Epithelial cell of esophagus (primary cell): ENCODE measurements at regions not wholly inside any gene's neighbourhood (a gene's known extent, or its start where the extent isn't known, plus 50 kb on each side); places are given as distances from the start of the nearest gene placed in this dataset.
A peak's percentile ranks its signal among the peaks of the same experiment; 100 is the strongest.

ENCODE experiments used
- DNase-seq: peaks from one replicate; pipeline ENCODE4 v3.0.0; 2010; ENCODE audit warnings: low read depth
- H3K4me3 ChIP-seq: 2 replicates; pipeline ENCODE4 v1.5.1; 2011; ENCODE audit warnings: mild to moderate bottlenecking, low read length, control low read depth
- CTCF ChIP-seq: IDR thresholded peaks from 2 replicates; pipeline ENCODE4 v1.5.1; 2011; ENCODE audit warnings: low read depth, mild to moderate bottlenecking, low read length, control low read depth, inconsistent platforms; ENCODE audit not compliant: insufficient read depth; ENCODE audit errors: missing control alignments

- no peak for DNase-seq
- H3K4me3 ChIP-seq, result no peak overlapping the region
- no peak for TF ChIP-seq CTCF
Measured at GRCh38 chr15:38066612-38067011, 132.2 kb downstream of the TMCO5A start.

GRCh38 chr15:38068626-38069391 lies 134.4 kb downstream of the TMCO5A start:
- H3K4me3 ChIP-seq, result no peak overlapping the region
- DNase-seq, result peak; percentile 90
- TF ChIP-seq CTCF, result no peak

GRCh38 chr15:38069511-38070011 lies 135.1 kb downstream of the TMCO5A start:
- no peak overlapping the region for H3K4me3 ChIP-seq
- peak; percentile 86 for DNase-seq
- TF ChIP-seq CTCF, result no peak

GRCh38 chr15:38070778-38071177 lies 136.3 kb downstream of the TMCO5A start:
- TF ChIP-seq CTCF, result no peak
- no peak overlapping the region for H3K4me3 ChIP-seq
- DNase-seq, result peak; percentile 54

- TF ChIP-seq CTCF, result no peak
- peak; percentile 26 for DNase-seq
- no peak overlapping the region for H3K4me3 ChIP-seq
Measured at GRCh38 chr15:38071211-38071972, 137.0 kb downstream of the TMCO5A start.

- peak overlapping the region; percentile 43 for H3K4me3 ChIP-seq
- DNase-seq, result no peak
- no peak for TF ChIP-seq CTCF
Measured at GRCh38 chr15:38072007-38072347, 137.5 kb downstream of the TMCO5A start.
